ENCODE measurements at regions not wholly inside any gene's neighbourhood (a gene's known extent, or its start where the extent isn't known, plus 50 kb on each side); places are given as distances from the start of the nearest gene placed in this dataset.
"Not testable (repeated sequence)": the region's sequence is repeated elsewhere in the genome, so short reads cannot be mapped to it uniquely, and the experiment has no call there.

GRCh38 chr1:99369154-99369553 lies 104.9 kb downstream of the PLPPR4 start:
- H3K27ac ChIP-seq = no peak overlapping the region
- intact Hi-C loops (cut with DNase I) = no loop called here
- 22 to 31% (median 26%) methylated on average over 2 of the region's 2 CpGs for whole genome bisulfite sequencing, 4 donors

GRCh38 chr1:99370476-99370875 lies 106.2 kb downstream of the PLPPR4 start:
- intact Hi-C loops (cut with DNase I) = no loop called here
- 71 to 93% (median 73%) methylated on average over 1 of the region's 1 CpG for WGBS, 4 donors
- H3K27me3 ChIP-seq = no peaks in the 10 kb centered on the region

More at GRCh38 chr1:99369154-99369553, 104.9 kb downstream of the PLPPR4 start:
- Histone ChIP-seq H3K4me3 (no peak overlapping the region), H3K9me3 (replicated peaks in 1 of 3) (no peaks in the 10 kb centered on the region), H3K4me1 (replicated peaks in 1 of 2) (no peaks in the 10 kb centered on the region), H3K27me3 (no peaks in the 10 kb centered on the region), H3K36me3 (replicated peaks in 1 of 2) (no peaks in the 10 kb centered on the region)
- DNase-seq = no peak
- TF ChIP-seq CTCF (IDR thresholded peaks at IDR 0.05) = no peak
- TF ChIP-seq POLR2A (IDR thresholded peaks at IDR 0.05) = no peak

GRCh38 chr1:99371413-99371812 lies 107.1 kb downstream of the PLPPR4 start:
- no peaks in the 10 kb centered on the region for H3K9me3 ChIP-seq (replicated peaks in 1 of 3)
- H3K4me3 ChIP-seq = no peak overlapping the region
- no peaks in the 10 kb centered on the region for H3K36me3 ChIP-seq (replicated peaks in 1 of 2)
- 58 to 68% (median 63%) methylated on average over 1 of the region's 1 CpG for WGBS, 4 donors
- no peak overlapping the region for H3K27ac ChIP-seq
- no peaks in the 10 kb centered on the region for H3K4me1 ChIP-seq (replicated peaks in 1 of 2)
- no peaks in the 10 kb centered on the region for H3K27me3 ChIP-seq
- DNase-seq = no peak
- intact Hi-C loops (cut with DNase I) = no loop called here
- no peak for TF ChIP-seq POLR2A (IDR thresholded peaks at IDR 0.05)
- no peak for TF ChIP-seq CTCF (IDR thresholded peaks at IDR 0.05)

More at GRCh38 chr1:99370476-99370875, 106.2 kb downstream of the PLPPR4 start:
- Histone ChIP-seq H3K36me3 (replicated peaks in 1 of 2) (no peaks in the 10 kb centered on the region), H3K27ac (no peak overlapping the region), H3K9me3 (replicated peaks in 1 of 3) (no peaks in the 10 kb centered on the region), H3K4me1 (replicated peaks in 1 of 2) (no peaks in the 10 kb centered on the region), H3K4me3 (no peak overlapping the region)
- no peak for DNase-seq
- TF ChIP-seq POLR2A (IDR thresholded peaks at IDR 0.05) = no peak
- no peak for TF ChIP-seq CTCF (IDR thresholded peaks at IDR 0.05)

- Histone ChIP-seq H3K4me3 (no peak overlapping the region), H3K4me1 (replicated peaks in 1 of 2) (no peaks in the 10 kb centered on the region), H3K27ac (no peak overlapping the region), H3K27me3 (no peaks in the 10 kb centered on the region), H3K9me3 (replicated peaks in 1 of 3) (no peaks in the 10 kb centered on the region), H3K36me3 (replicated peaks in 1 of 2) (no peaks in the 10 kb centered on the region)
- DNase-seq = no peak
- TF ChIP-seq POLR2A (IDR thresholded peaks at IDR 0.05) = no peak
- TF ChIP-seq CTCF (IDR thresholded peaks at IDR 0.05) = no peak
- intact Hi-C loops (cut with DNase I) = no loop called here
- 72 to 80% (median 77%) methylated on average over 9 of the region's 9 CpGs for WGBS, 4 donors
Measured at GRCh38 chr1:99374109-99374508, 109.8 kb downstream of the PLPPR4 start.

- H3K36me3 ChIP-seq (replicated peaks in 1 of 2); H3K27ac ChIP-seq; H3K27me3 ChIP-seq; H3K4me1 ChIP-seq (replicated peaks in 1 of 2); DNase-seq; H3K4me3 ChIP-seq; H3K9me3 ChIP-seq (replicated peaks in 1 of 3); intact Hi-C loops (cut with DNase I): not testable (repeated sequence)
Measured at GRCh38 chr1:99374693-99375092, 110.4 kb downstream of the PLPPR4 start.

All from adrenal gland (tissue), 9 donors.